Esophagus (tissue), 2 donors: ENCODE measurements at regions not wholly inside any gene's neighbourhood (a gene's known extent, or its start where the extent isn't known, plus 50 kb on each side); places are given as distances from the start of the nearest gene placed in this dataset.

Source experiments
- H3K27ac ChIP-seq, 2 donors: one replicate each; pipeline ENCODE4 v1.5.1; 2013; ENCODE audit warnings: low read depth in 2 of 2, mild to moderate bottlenecking in 2 of 2, inconsistent platforms in 1 of 2, low read length in 1 of 2, moderate library complexity in 1 of 2
- H3K27me3 ChIP-seq, 2 donors: one replicate each; pipeline ENCODE4 v1.6.1; 2013; ENCODE audit warnings: low read length in 2 of 2, control low read depth in 1 of 2, mild to moderate bottlenecking in 1 of 2; ENCODE audit not compliant: insufficient read depth in 2 of 2, control insufficient read depth in 1 of 2
- H3K36me3 ChIP-seq, 2 donors: one replicate each; pipeline ENCODE4 v1.6.1; 2013; ENCODE audit warnings: low read length in 1 of 2; ENCODE audit not compliant: control insufficient read depth in 2 of 2, insufficient read depth in 2 of 2
- H3K4me1 ChIP-seq, 2 donors: one replicate each; pipeline ENCODE4 v1.6.1; 2013; ENCODE audit warnings: low read length in 1 of 2; ENCODE audit not compliant: control insufficient read depth in 2 of 2, insufficient read depth in 2 of 2
- H3K4me3 ChIP-seq, 2 donors: one replicate each; pipeline ENCODE4 v1.5.1; 2013; ENCODE audit warnings: low read length in 2 of 2, mild to moderate bottlenecking in 2 of 2, low read depth in 1 of 2, moderate library complexity in 1 of 2
- H3K9me3 ChIP-seq, 2 donors: one replicate each; pipeline ENCODE4 v1.6.1; 2013; ENCODE audit warnings: mild to moderate bottlenecking in 2 of 2, low read depth in 1 of 2, low read length in 1 of 2, moderate library complexity in 1 of 2; ENCODE audit not compliant: control insufficient read depth in 2 of 2, insufficient read depth in 1 of 2
- WGBS, 2 donors: extraction: QIAGEN DNeasy Blood & Tissue Kit; methylation state at CpG; one replicate each; pipeline ENCODE4 v1.1.7; 2013; 5-methylcytosine and 5-hydroxymethylcytosine counted together
- donor health status: healthy with polysubstance abuse.
- donor health status: Bipolar disorder and iron deficiency.

GRCh38 chr1:42037161-42037560 is 116.0 kb upstream of the GUCA2B start:
- Histone ChIP-seq H3K4me1 (peaks cover 3% of the 10 kb centered on the region in 2 donors), H3K36me3 (no peaks in the 10 kb centered on the region), H3K9me3 (no peaks in the 10 kb centered on the region), H3K27me3 (no peaks in the 10 kb centered on the region), H3K27ac (no peak overlapping the region), H3K4me3 (no peak overlapping the region)
- 26 to 52% methylated on average over 1 of the region's 1 CpG for WGBS, 2 donors

- Histone ChIP-seq H3K27me3 (no peaks in the 10 kb centered on the region), H3K4me3 (peak overlapping the region; percentile 64 to 70), H3K27ac (peak overlapping the region; percentile 40 to 58), H3K4me1 (peaks cover 3% of the 10 kb centered on the region in 2 donors), H3K36me3 (no peaks in the 10 kb centered on the region), H3K9me3 (no peaks in the 10 kb centered on the region)
- 2% methylated on average over 29 to 60 of the region's 60 CpGs for WGBS, 2 donors
These were observed 117.2 kb upstream of the GUCA2B start for GRCh38 chr1:42035830-42036604.

GRCh38 chr1:42035205-42035829 is 116.6 kb upstream of the HIVEP3 start:
- Histone ChIP-seq H3K27me3 (no peaks in the 10 kb centered on the region), H3K27ac (peak overlapping the region; percentile 47 to 58), H3K4me3 (peak overlapping the region; percentile 64 to 70), H3K9me3 (no peaks in the 10 kb centered on the region), H3K4me1 (peaks cover 3% of the 10 kb centered on the region in 2 donors), H3K36me3 (no peaks in the 10 kb centered on the region)
- WGBS, 2 donors, result 1% methylated on average over 48 to 66 of the region's 66 CpGs

GRCh38 chr1:42034426-42034825 is 115.7 kb upstream of the HIVEP3 start:
- H3K36me3 ChIP-seq, result no peaks in the 10 kb centered on the region
- peaks cover 3% of the 10 kb centered on the region in 2 donors for H3K4me1 ChIP-seq
- H3K4me3 ChIP-seq, result no peak overlapping the region
- H3K27me3 ChIP-seq, result no peaks in the 10 kb centered on the region
- H3K9me3 ChIP-seq, result no peaks in the 10 kb centered on the region
- WGBS, 2 donors, result 61 to 69% methylated on average over 6 of the region's 6 CpGs
- H3K27ac ChIP-seq, result no peak overlapping the region

GRCh38 chr1:42033629-42034028 is 114.9 kb upstream of the HIVEP3 start:
- 43 to 83% methylated on average over 1 of the region's 1 CpG for WGBS, 2 donors
- H3K4me3 ChIP-seq, result no peak overlapping the region

GRCh38 chr1:42017730-42018129 is 99.0 kb upstream of the HIVEP3 start:
- Histone ChIP-seq H3K4me1 (no peaks in the 10 kb centered on the region), H3K36me3 (no peaks in the 10 kb centered on the region), H3K4me3 (no peak overlapping the region), H3K9me3 (no peaks in the 10 kb centered on the region), H3K27me3 (no peaks in the 10 kb centered on the region), H3K27ac (no peak overlapping the region)
- WGBS, 2 donors, result 95 to 98% methylated on average over 3 of the region's 3 CpGs

More at GRCh38 chr1:42033629-42034028, 114.9 kb upstream of the HIVEP3 start:
- Histone ChIP-seq H3K27me3 (no peaks in the 10 kb centered on the region), H3K4me1 (peaks cover 3% of the 10 kb centered on the region in 2 donors), H3K9me3 (no peaks in the 10 kb centered on the region), H3K27ac (no peak overlapping the region), H3K36me3 (no peaks in the 10 kb centered on the region)

GRCh38 chr1:42017259-42017658 is 98.5 kb upstream of the HIVEP3 start:
- Histone ChIP-seq H3K4me3 (no peak overlapping the region), H3K9me3 (no peaks in the 10 kb centered on the region), H3K4me1 (no peaks in the 10 kb centered on the region), H3K27me3 (no peaks in the 10 kb centered on the region), H3K36me3 (no peaks in the 10 kb centered on the region), H3K27ac (no peak overlapping the region)
- 85 to 92% methylated on average over 2 of the region's 2 CpGs for WGBS, 2 donors

GRCh38 chr1:42014823-42015222 is 96.1 kb upstream of the HIVEP3 start:
- H3K9me3 ChIP-seq, result no peaks in the 10 kb centered on the region
- 75 to 77% methylated on average over 3 of the region's 3 CpGs for WGBS, 2 donors
- no peaks in the 10 kb centered on the region for H3K27me3 ChIP-seq
- no peak overlapping the region for H3K4me3 ChIP-seq
- H3K36me3 ChIP-seq, result no peaks in the 10 kb centered on the region
- H3K4me1 ChIP-seq, result no peaks in the 10 kb centered on the region
- H3K27ac ChIP-seq, result no peak overlapping the region

- Histone ChIP-seq H3K4me3 (no peak overlapping the region), H3K9me3 (no peaks in the 10 kb centered on the region), H3K4me1 (no peaks in the 10 kb centered on the region), H3K27ac (no peak overlapping the region), H3K36me3 (no peaks in the 10 kb centered on the region), H3K27me3 (no peaks in the 10 kb centered on the region)
- 68 to 72% methylated on average over 7 of the region's 7 CpGs for WGBS, 2 donors
These were observed 95.3 kb upstream of the HIVEP3 start for GRCh38 chr1:42013881-42014470.
